Caco-2 (cell line): ENCODE measurements at regions not wholly inside any gene's neighbourhood (a gene's known extent, or its start where the extent isn't known, plus 50 kb on each side); places are given as distances from the start of the nearest gene placed in this dataset.

Source experiments
- BruUV-seq: library from RNA; stranded (reverse); fragments of 400-500 nt; replicated peaks from 2 replicates; lab custom pipeline; 2021; lab: Mats Ljungman, UMichigan
- CTCF ChIA-PET: fragments of 300-600 bp; sonication (Branson Sonifier 250); formaldehyde crosslinking; loops from one replicate; lab custom pipeline; 2022; ENCODE audit warnings: antibody characterized with exemption; lab: Charles Lee
- POLR2A ChIA-PET: fragments of 300-600 bp; sonication (Branson Sonifier 250); formaldehyde crosslinking; loops from one replicate; lab custom pipeline; 2022; ENCODE audit warnings: antibody characterized with exemption; lab: Charles Lee
- DNase-seq, 2 experiments: peaks; one replicate each; pipeline versions ENCODE4 v3.0.0 to v3.0.0-alpha.2; 2020 to 2022
- H3K27me3 ChIP-seq: replicated peaks from 2 replicates; pipeline ENCODE4 v1.6.0; 2011; ENCODE audit warnings: low read length; ENCODE audit not compliant: control insufficient read depth, insufficient read depth
- H3K36me3 ChIP-seq: 2 replicates; pipeline ENCODE4 v1.5.1; 2011; ENCODE audit warnings: low read length; ENCODE audit not compliant: control insufficient read depth, insufficient read depth
- H3K4me1 ChIP-seq: fragments of 250-450 bp; sonication (Bioruptor Pico); 2 replicates; pipeline ENCODE4 v1.5.1; 2020; ENCODE audit warnings: mild to moderate bottlenecking
- H3K4me3 ChIP-seq: 2 replicates; pipeline ENCODE4 v1.5.1; 2011; ENCODE audit warnings: low read depth, mild to moderate bottlenecking, control low read depth, low read length
- H3K9me3 ChIP-seq: fragments of 250-450 bp; sonication (Bioruptor Pico); 2 replicates; pipeline ENCODE4 v1.5.1; 2020; ENCODE audit warnings: mild to moderate bottlenecking, moderate library complexity
- H3K27ac Mint-ChIP-seq: one replicate; pipeline ENCODE4 v1.8.0; 2022; ENCODE audit warnings: mixed read lengths; ENCODE audit not compliant: unreplicated experiment
- H3K27me3 Mint-ChIP-seq: one replicate; pipeline ENCODE4 v1.8.0; 2022; ENCODE audit warnings: mixed read lengths; ENCODE audit not compliant: insufficient read depth, unreplicated experiment
- H3K36me3 Mint-ChIP-seq: one replicate; pipeline ENCODE4 v1.8.0; 2022; ENCODE audit warnings: mild to moderate bottlenecking, mixed read lengths; ENCODE audit not compliant: insufficient read depth, unreplicated experiment
- H3K4me1 Mint-ChIP-seq: one replicate; pipeline ENCODE4 v1.8.0; 2022; ENCODE audit warnings: low read depth, mixed read lengths; ENCODE audit not compliant: unreplicated experiment
- H3K4me3 Mint-ChIP-seq: one replicate; pipeline ENCODE4 v1.8.0; 2022; ENCODE audit warnings: mild to moderate bottlenecking, moderate library complexity, mixed read lengths; ENCODE audit not compliant: unreplicated experiment
- H3K9me3 Mint-ChIP-seq: one replicate; pipeline ENCODE4 v1.8.0; 2022; ENCODE audit warnings: mixed read lengths; ENCODE audit not compliant: unreplicated experiment
- CTCF ChIP-seq, 2 experiments: fragments of 200-600 bp in 1 of 2; IDR thresholded peaks; 1 replicate in 1 of 2; 2 replicates in 1 of 2; pipeline versions ENCODE4 v1.5.1 to v1.8.0; 2011 to 2022; ENCODE audit warnings: antibody characterized with exemption in 1 of 2, control low read depth in 1 of 2, inconsistent platforms in 1 of 2, low read depth in 1 of 2, low read length in 1 of 2, mild to moderate bottlenecking in 1 of 2, moderate library complexity in 1 of 2; ENCODE audit not compliant: insufficient read depth in 1 of 2, severe bottlenecking in 1 of 2, unreplicated experiment in 1 of 2
- intact Hi-C: fragments of 100-400 bp; cut with micrococcal nuclease; formaldehyde crosslinking; loops from one replicate; pipeline ENCODE4 v1.10.0; 2022; ENCODE audit not compliant: unreplicated experiment

- H3K4me1 Mint-ChIP-seq, result peaks cover 5% of the 10 kb centered on the region
These were observed 260.1 kb upstream of the EDNRA start for GRCh38 chr4:147220833-147221232.

GRCh38 chr4:147222906-147223305 is 258.0 kb upstream of the EDNRA start:
- Mint-ChIP-seq H3K9me3 (no peaks in the 10 kb centered on the region), H3K4me3 (no peak overlapping the region), H3K27me3 (no peaks in the 10 kb centered on the region), H3K4me1 (peaks cover 5% of the 10 kb centered on the region), H3K27ac (no peak overlapping the region), H3K36me3 (no peaks in the 10 kb centered on the region)
- ChIA-PET CTCF (no interaction called here), POLR2A (no interaction called here)
- Histone ChIP-seq H3K27me3 (no peaks in the 10 kb centered on the region), H3K36me3 (no peaks in the 10 kb centered on the region), H3K9me3 (no peaks in the 10 kb centered on the region), H3K4me1 (no peaks in the 10 kb centered on the region), H3K4me3 (no peak overlapping the region)
- BruUV-seq, result no TSS peak
- intact Hi-C loops, result no loop called here
- no peak for DNase-seq
- TF ChIP-seq CTCF (IDR thresholded peaks at IDR 0.05; ENCODE audit: insufficient read depth in 1 of 2, low read depth in 1 of 2, low read length in 1 of 2, severe bottlenecking in 1 of 2, unreplicated experiment in 1 of 2), result no peak

More at GRCh38 chr4:147220833-147221232, 260.1 kb upstream of the EDNRA start:
- BruUV-seq, result no TSS peak
- no peaks in the 10 kb centered on the region for H3K27me3 Mint-ChIP-seq
- POLR2A ChIA-PET, result no interaction called here
- no peak overlapping the region for H3K27ac Mint-ChIP-seq
- no peaks in the 10 kb centered on the region for H3K36me3 Mint-ChIP-seq
- H3K9me3 Mint-ChIP-seq, result no peaks in the 10 kb centered on the region
- no peaks in the 10 kb centered on the region for H3K36me3 ChIP-seq
- no peaks in the 10 kb centered on the region for H3K9me3 ChIP-seq
- DNase-seq, result no peak
- no peak overlapping the region for H3K4me3 ChIP-seq
- intact Hi-C loops, result no loop called here
- no peaks in the 10 kb centered on the region for H3K4me1 ChIP-seq
- no peaks in the 10 kb centered on the region for H3K27me3 ChIP-seq
- CTCF ChIA-PET, result no interaction called here
- no peak overlapping the region for H3K4me3 Mint-ChIP-seq
- TF ChIP-seq CTCF (IDR thresholded peaks at IDR 0.05; ENCODE audit: insufficient read depth in 1 of 2, low read depth in 1 of 2, low read length in 1 of 2, severe bottlenecking in 1 of 2, unreplicated experiment in 1 of 2), result no peak

- BruUV-seq, result no TSS peak
- H3K4me1 ChIP-seq, result no peaks in the 10 kb centered on the region
- Mint-ChIP-seq H3K9me3 (no peaks in the 10 kb centered on the region), H3K36me3 (no peaks in the 10 kb centered on the region), H3K27me3 (no peaks in the 10 kb centered on the region), H3K27ac (no peak overlapping the region), H3K4me3 (no peak overlapping the region), H3K4me1 (peaks cover 5% of the 10 kb centered on the region)
- intact Hi-C loops, result no loop called here
- no peaks in the 10 kb centered on the region for H3K36me3 ChIP-seq
- ChIA-PET POLR2A (no interaction called here), CTCF (no interaction called here)
- no peak for DNase-seq
- H3K9me3 ChIP-seq, result no peaks in the 10 kb centered on the region
- H3K4me3 ChIP-seq, result no peak overlapping the region
- TF ChIP-seq CTCF (IDR thresholded peaks at IDR 0.05; ENCODE audit: insufficient read depth in 1 of 2, low read depth in 1 of 2, low read length in 1 of 2, severe bottlenecking in 1 of 2, unreplicated experiment in 1 of 2), result no peak
- no peaks in the 10 kb centered on the region for H3K27me3 ChIP-seq
These were observed 257.3 kb upstream of the EDNRA start for GRCh38 chr4:147223576-147223975.
